ENCODE measurements at regions not wholly inside any gene's neighbourhood (a gene's known extent, or its start where the extent isn't known, plus 50 kb on each side); places are given as distances from the start of the nearest gene placed in this dataset.
A peak's percentile ranks its signal among the peaks of the same experiment; 100 is the strongest.
"Not testable (repeated sequence)": the region's sequence is repeated elsewhere in the genome, so short reads cannot be mapped to it uniquely, and the experiment has no call there.

GRCh38 chr5:9726931-9727330 is 96.8 kb upstream of the TAS2R1 start:
- H3K36me3 ChIP-seq (ENCODE audit: control insufficient read depth, insufficient read depth, low read length): no peaks in the 10 kb centered on the region
- H3K79me1 ChIP-seq (ENCODE audit: low read depth in 1 of 2, low read length in 2 of 2): no peaks in the 10 kb centered on the region
- H2BK120ac ChIP-seq (ENCODE audit: low read depth, low read length): no peak overlapping the region
- no peak overlapping the region for H3K4ac ChIP-seq (ENCODE audit: low read depth, low read length)
- no peak overlapping the region for H4K91ac ChIP-seq (ENCODE audit: insufficient read depth, low read depth, low read length)
- no peaks in the 10 kb centered on the region for H3K27me3 ChIP-seq (ENCODE audit: control insufficient read depth, insufficient read depth, low read length)
- in situ Hi-C loops (cut with MboI; ENCODE audit: low sequenced_read_pairs): no loop called here
- no peaks in the 10 kb centered on the region for H3K4me1 ChIP-seq (ENCODE audit: control insufficient read depth, insufficient read depth, low read length)
- no peak overlapping the region for H2AK5ac ChIP-seq (ENCODE audit: low read depth, low read length)
- BruUV-seq (replicated peaks): no TSS peak
- dilution Hi-C loops (cut with HindIII; ENCODE audit: low sequenced_read_pairs, unreplicated experiment): no loop called here
- no peaks in the 10 kb centered on the region for H3K9me3 ChIP-seq (ENCODE audit: control insufficient read depth, insufficient read depth, low read length)
- intact Hi-C loops (cut with micrococcal nuclease): loop anchor here (2.0 kb wide), 1 partner anchor 36 kb away; no protein-coding TSS in a partner anchor
- H3K23ac ChIP-seq (ENCODE audit: low read depth, low read length): no peak overlapping the region
- H3K14ac ChIP-seq (replicated peaks; ENCODE audit: low read depth, low read length): no peak overlapping the region
- H2AFZ ChIP-seq (replicated peaks; ENCODE audit: low read length, poor library complexity): no peak overlapping the region
- no peak overlapping the region for H3K56ac ChIP-seq (ENCODE audit: extremely low read depth, insufficient read depth, low read length)
- no peak overlapping the region for H3K4me3 ChIP-seq (ENCODE audit: insufficient read depth, low read depth, low read length)
- WGBS, 2 experiments (ENCODE audit: extremely low coverage in 2 of 2, insufficient read length in 1 of 2): no CpG with 5 or more reads among the region's 2 CpGs
- no peak overlapping the region for H3K27ac ChIP-seq (ENCODE audit: insufficient read depth, low read length)
- no peak for ATAC-seq (ENCODE audit: low read depth)
- ChIA-PET CTCF (no interaction called here), POLR2A (ENCODE audit: unreplicated experiment) (no interaction called here)
- H2BK5ac ChIP-seq (ENCODE audit: low read depth, low read length, poor library complexity, severe bottlenecking): no peak overlapping the region
- H2BK15ac ChIP-seq (ENCODE audit: low read depth, low read length): no peak overlapping the region
- no peaks in the 10 kb centered on the region for H4K20me1 ChIP-seq (ENCODE audit: insufficient read depth, low read length)
- H3K9me1 ChIP-seq (ENCODE audit: insufficient read depth, low read length): no peaks in the 10 kb centered on the region; the same call in 1 of the 2 replicates
- H4K5ac ChIP-seq (ENCODE audit: low read depth, low read length): no peak overlapping the region
- DNase-seq: no peak
- H3K4me2 ChIP-seq (ENCODE audit: low read depth, low read length): no peak overlapping the region
- H2AK9ac ChIP-seq (replicated peaks; ENCODE audit: low read depth, low read length, poor library complexity): no peak overlapping the region
- no peak overlapping the region for H3K9ac ChIP-seq (ENCODE audit: low read depth, low read length)
- H3K18ac ChIP-seq (ENCODE audit: low read depth, low read length): no peak overlapping the region
- no peak overlapping the region for H4K8ac ChIP-seq (ENCODE audit: low read depth in 2 of 2, low read length in 2 of 2)
- no peak overlapping the region for H2BK20ac ChIP-seq (ENCODE audit: low read depth, low read length)
- peak; percentile 44 for TF ChIP-seq CEBPB (IDR thresholded peaks at IDR 0.05; ENCODE audit: low read depth, low read length)
- TF ChIP-seq NFE2L2 (IDR thresholded peaks at IDR 0.05; ENCODE audit: low read depth, low read length): no peak

- in situ Hi-C loops (cut with MboI; ENCODE audit: low sequenced_read_pairs); H3K9ac ChIP-seq (ENCODE audit: low read depth, low read length); H2AK9ac ChIP-seq (replicated peaks; ENCODE audit: low read depth, low read length, poor library complexity); dilution Hi-C loops (cut with HindIII; ENCODE audit: low sequenced_read_pairs, unreplicated experiment); H4K8ac ChIP-seq (ENCODE audit: low read depth in 2 of 2, low read length in 2 of 2); H2AK5ac ChIP-seq (ENCODE audit: low read depth, low read length); H2BK20ac ChIP-seq (ENCODE audit: low read depth, low read length); H3K14ac ChIP-seq (replicated peaks; ENCODE audit: low read depth, low read length); H3K9me3 ChIP-seq (ENCODE audit: control insufficient read depth, insufficient read depth, low read length); H4K20me1 ChIP-seq (ENCODE audit: insufficient read depth, low read length); H3K27ac ChIP-seq (ENCODE audit: insufficient read depth, low read length); H2BK120ac ChIP-seq (ENCODE audit: low read depth, low read length); H3K36me3 ChIP-seq (ENCODE audit: control insufficient read depth, insufficient read depth, low read length); H4K91ac ChIP-seq (ENCODE audit: insufficient read depth, low read depth, low read length); H3K9me1 ChIP-seq (ENCODE audit: insufficient read depth, low read length); DNase-seq; H3K79me1 ChIP-seq (ENCODE audit: low read depth in 1 of 2, low read length in 2 of 2); intact Hi-C loops (cut with micrococcal nuclease); H3K4me3 ChIP-seq (ENCODE audit: insufficient read depth, low read depth, low read length); H3K23ac ChIP-seq (ENCODE audit: low read depth, low read length); H4K5ac ChIP-seq (ENCODE audit: low read depth, low read length); H2BK5ac ChIP-seq (ENCODE audit: low read depth, low read length, poor library complexity, severe bottlenecking); H3K4me1 ChIP-seq (ENCODE audit: control insufficient read depth, insufficient read depth, low read length); H2AFZ ChIP-seq (replicated peaks; ENCODE audit: low read length, poor library complexity); POLR2A ChIA-PET (ENCODE audit: unreplicated experiment); H3K56ac ChIP-seq (ENCODE audit: extremely low read depth, insufficient read depth, low read length); H3K4me2 ChIP-seq (ENCODE audit: low read depth, low read length); H2BK15ac ChIP-seq (ENCODE audit: low read depth, low read length); ATAC-seq (ENCODE audit: low read depth); H3K4ac ChIP-seq (ENCODE audit: low read depth, low read length); H3K18ac ChIP-seq (ENCODE audit: low read depth, low read length); H3K27me3 ChIP-seq (ENCODE audit: control insufficient read depth, insufficient read depth, low read length); BruUV-seq (replicated peaks): not testable (repeated sequence)
- CTCF ChIA-PET: interaction anchor here (0.6 kb wide), 1 partner anchor 74 kb away, joined by 3 read pairs; no protein-coding TSS in a partner anchor
- 94% methylated on average over 10 of the region's 28 CpGs; no CpG with 5 or more reads in 1 of the 2 experiments for WGBS, 2 experiments (ENCODE audit: extremely low coverage in 2 of 2, insufficient read length in 1 of 2)
Observed at GRCh38 chr5:9725265-9725664, 95.1 kb upstream of the TAS2R1 start.

Data from IMR-90 (cell line).